K562 (cell line): ENCODE measurements at regions not wholly inside any gene's neighbourhood (a gene's known extent, or its start where the extent isn't known, plus 50 kb on each side); places are given as distances from the start of the nearest gene placed in this dataset.
"Not testable (repeated sequence)": the region's sequence is repeated elsewhere in the genome, so short reads cannot be mapped to it uniquely, and the experiment has no call there.

Experiments used
- ATAC-seq: fragments of 200-7000 bp; cut with Tn5 transposase; 3 replicates; pipeline ENCODE4 v1.9.1; 2020; ENCODE audit warnings: moderate library complexity
- BruUV-seq: library from RNA; stranded (reverse); fragments of 400-500 nt; replicated peaks from 2 replicates; lab custom pipeline; 2021; lab: Mats Ljungman, UMichigan
- CTCF ChIA-PET: fragments of 300-600 bp; formaldehyde crosslinking; extraction: SDS; loops from one replicate; lab custom pipeline; 2021; ENCODE audit warnings: low intra/inter-chr PET ratio; lab: Yijun Ruan, JAX
- POLR2A ChIA-PET: fragments of 300-600, 350-650 bp; sonication (Branson Sonifier 250); formaldehyde crosslinking; extraction: SDS; loops from one replicate; lab custom pipeline; 2021; ENCODE audit warnings: antibody characterized with exemption, inconsistent platforms; lab: Yijun Ruan, JAX
- DNase-seq, 4 experiments: peaks; one replicate each; pipeline versions ENCODE4 v3.0.0 to v3.0.0-alpha.2; 2011 to 2018; ENCODE audit warnings: low spot score in 3 of 4, mixed read lengths in 3 of 4; ENCODE audit errors: extremely low read depth in 1 of 4
- FAIRE-seq: peaks from 2 replicates; lab custom pipeline; 2011; peaks lifted over from hg19 to GRCh38; lab: Jason Lieb, UNC
- H2AFZ ChIP-seq: 2 replicates; pipeline ENCODE4 v1.6.0; 2011; ENCODE audit warnings: low read depth, low read length, control low read depth, inconsistent platforms
- H3K27ac ChIP-seq: fragments of 200-600 bp; 3 replicates; pipeline ENCODE4 v1.8.0; 2011; ENCODE audit warnings: low read depth, mild to moderate bottlenecking, control low read depth, inconsistent platforms, low read length, moderate library complexity, mixed read lengths; ENCODE audit errors: extremely low read depth
- H3K27me3 ChIP-seq, 2 experiments: fragments of 300-600 bp in 1 of 2; 2 replicates in 1 of 2; 3 replicates in 1 of 2; pipeline versions ENCODE4 v1.6.0 to v1.8.0; 2011; ENCODE audit warnings: inconsistent platforms in 2 of 2, low read length in 2 of 2, mild to moderate bottlenecking in 1 of 2, mixed read lengths in 1 of 2, moderate library complexity in 1 of 2; ENCODE audit not compliant: control insufficient read depth in 2 of 2, insufficient read depth in 2 of 2
- H3K36me3 ChIP-seq: fragments of 300-600 bp; 3 replicates; pipeline ENCODE4 v1.8.0; 2011; ENCODE audit warnings: mild to moderate bottlenecking, low read length, inconsistent platforms; ENCODE audit not compliant: control insufficient read depth, insufficient read depth
- H3K4me1 ChIP-seq, 2 experiments: fragments of 200-600 bp in 1 of 2; replicated peaks in 1 of 2; 2 replicates in 1 of 2; 3 replicates in 1 of 2; pipeline versions ENCODE4 v1.5.1 to v1.8.0; 2011; ENCODE audit warnings: inconsistent platforms in 2 of 2, low read length in 2 of 2, mild to moderate bottlenecking in 1 of 2, mixed read lengths in 1 of 2, moderate library complexity in 1 of 2; ENCODE audit not compliant: control insufficient read depth in 2 of 2, insufficient read depth in 2 of 2
- H3K4me2 ChIP-seq: 2 replicates; pipeline ENCODE4 v1.6.1; 2011; ENCODE audit warnings: low read length, control low read depth, inconsistent platforms, mixed read lengths; ENCODE audit not compliant: insufficient read depth
- H3K4me3 ChIP-seq: fragments of 200-600 bp; sonication (generic), shearing (Covaris generic); 2 replicates; pipeline ENCODE4 v1.5.1; 2016; ENCODE audit warnings: control low read depth, inconsistent platforms
- H3K79me2 ChIP-seq: fragments of 200-600 bp; 3 replicates; pipeline ENCODE4 v1.8.0; 2011; ENCODE audit warnings: low read length, inconsistent platforms; ENCODE audit not compliant: control insufficient read depth, insufficient read depth
- H3K9ac ChIP-seq, 2 experiments: 2 replicates each; pipeline versions ENCODE4 v1.6.0 to v1.6.1; 2011; ENCODE audit warnings: low read depth in 2 of 2, low read length in 2 of 2, control low read depth in 1 of 2, inconsistent platforms in 1 of 2, mild to moderate bottlenecking in 1 of 2, mixed read lengths in 1 of 2; ENCODE audit not compliant: insufficient read depth in 1 of 2
- H3K9me1 ChIP-seq: one replicate; pipeline ENCODE4 v1.6.0; 2011; ENCODE audit warnings: inconsistent platforms, mild to moderate bottlenecking, low read length, moderate library complexity; ENCODE audit not compliant: control insufficient read depth, insufficient read depth
- H3K9me3 ChIP-seq: replicated peaks from 2 replicates; pipeline ENCODE4 v1.5.1; 2011; ENCODE audit warnings: low read depth, low read length, inconsistent platforms; ENCODE audit not compliant: control insufficient read depth, insufficient read depth
- H4K20me1 ChIP-seq: replicated peaks from 2 replicates; pipeline ENCODE4 v1.6.1; 2011; ENCODE audit warnings: low read length, inconsistent platforms, mixed read lengths; ENCODE audit not compliant: control insufficient read depth, insufficient read depth
- KDM5B ChIP-seq: fragments of 200-600 bp; sonication (generic); IDR thresholded peaks from 2 replicates; pipeline ENCODE4 v1.6.1; 2012; ENCODE audit warnings: low read depth, mild to moderate bottlenecking, moderate library complexity, low read length, control low read depth, inconsistent platforms; ENCODE audit not compliant: insufficient replicate concordance
- PRMT5 ChIP-seq: sonication (generic); formaldehyde crosslinking; IDR thresholded peaks from 2 replicates; pipeline ENCODE4 v1.5.0; 2020; ENCODE audit warnings: missing genetic modification reagents
- TGIF2 ChIP-seq: sonication (generic); formaldehyde crosslinking; IDR thresholded peaks from 2 replicates; pipeline ENCODE4 v1.8.1; 2022; ENCODE audit warnings: mild to moderate bottlenecking, missing genetic modification reagents, moderate library complexity
- TRIM28 ChIP-seq: fragments of 450-650 bp; IDR thresholded peaks from 2 replicates; pipeline ENCODE4 v1.6.1; 2017
- ZNF197 ChIP-seq: fragments of 200-800 bp; sonication (Bioruptor generic); IDR thresholded peaks from 2 replicates; pipeline ENCODE4 v1.6.1; 2016; ENCODE audit warnings: low read depth, missing genetic modification characterization, missing compliant biosample characterization
- ZNF384 ChIP-seq: IDR thresholded peaks from 2 replicates; pipeline ENCODE4 v1.6.1; 2012; ENCODE audit warnings: low read depth, low read length, improper control_type of control experiment
- ZNF609 ChIP-seq: sonication (generic); formaldehyde crosslinking; IDR thresholded peaks from 2 replicates; pipeline ENCODE4 v1.8.1; 2023; ENCODE audit warnings: missing genetic modification reagents, mild to moderate bottlenecking, borderline replicate concordance
- in situ Hi-C: fragments of 300-500 bp; cut with MboI; formaldehyde crosslinking; loops from 4 replicates; pipeline ENCODE4 v1.15.0; 2018; ENCODE audit warnings: inconsistent platforms, mixed read lengths
- intact Hi-C: fragments of 100-400 bp; cut with micrococcal nuclease; formaldehyde crosslinking; loops from 2 replicates; pipeline ENCODE4 v1.14.2; 2022

- TF ChIP-seq PRMT5 (CRISPR knock-in tag) (no peak), KDM5B (no peak), ZNF384 (no peak), ZNF197 (CRISPR knock-in tag) (no peak), TGIF2 (no peak), ZNF609 (CRISPR knock-in tag) (no peak)
Measured at GRCh38 chr1:66426239-66426853, 107.6 kb upstream of the SGIP1 start (continued).

GRCh38 chr1:66430815-66431214 lies 103.1 kb upstream of the SGIP1 start:
- H3K9me1 ChIP-seq, FAIRE-seq, H3K4me1 ChIP-seq, H4K20me1 ChIP-seq, POLR2A ChIA-PET, H3K27ac ChIP-seq, H3K9me3 ChIP-seq, in situ Hi-C loops, H3K36me3 ChIP-seq, H3K9ac ChIP-seq, intact Hi-C loops, H3K4me3 ChIP-seq, H3K27me3 ChIP-seq, ATAC-seq, H3K79me2 ChIP-seq, BruUV-seq, H3K4me2 ChIP-seq, DNase-seq, H2AFZ ChIP-seq, CTCF ChIA-PET: not testable (repeated sequence)
- TF ChIP-seq TRIM28: peak; percentile 62; the same call in 1 of the 2 replicates
